ENCODE measurements at regions not wholly inside any gene's neighbourhood (a gene's known extent, or its start where the extent isn't known, plus 50 kb on each side); places are given as distances from the start of the nearest gene placed in this dataset.
"Not testable (repeated sequence)": the region's sequence is repeated elsewhere in the genome, so short reads cannot be mapped to it uniquely, and the experiment has no call there.

DNA sequence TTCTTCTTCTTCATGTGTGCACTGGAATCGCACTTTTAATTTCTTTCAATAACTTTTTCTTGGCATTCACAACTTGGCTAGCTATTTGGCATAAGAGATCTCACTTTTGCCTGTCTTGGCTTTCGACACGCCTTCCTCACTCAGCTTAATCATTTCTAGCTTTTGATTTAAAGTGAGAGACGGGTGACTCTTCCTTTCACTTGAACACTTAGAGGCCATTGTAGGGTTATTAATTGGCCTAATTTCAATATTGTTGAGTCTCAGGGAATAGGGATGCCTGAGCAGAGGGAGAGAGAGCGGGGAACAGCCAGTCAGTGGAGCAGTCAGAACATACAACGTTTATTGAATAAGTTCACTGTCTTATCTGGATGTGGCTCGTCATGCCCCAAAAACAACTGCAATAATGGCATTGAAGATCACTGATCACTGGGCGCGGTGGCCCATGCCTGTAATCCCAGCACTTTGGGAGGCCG, 200.3 kb downstream of the SEC14L1 start:
- DNase-seq (ENCODE audit: low spot score) = no peak

DNA sequence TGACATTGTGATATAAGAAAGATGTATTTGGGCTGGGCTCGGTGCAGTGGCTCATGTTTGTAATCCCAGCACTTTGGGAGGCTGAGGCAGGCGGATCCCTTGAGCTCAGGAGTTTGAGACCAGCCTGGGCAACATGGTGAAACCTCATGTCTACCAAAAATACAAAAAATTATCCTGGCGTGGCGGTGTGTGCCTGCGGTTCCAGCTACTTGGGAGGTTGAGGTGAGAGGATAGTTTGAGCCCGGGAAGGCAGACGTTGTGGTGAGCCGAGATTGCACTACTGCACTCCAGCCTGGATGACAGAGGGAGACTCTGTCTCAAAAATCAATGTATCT, 201.9 kb downstream of the SEC14L1 start:
- not testable (repeated sequence) for DNase-seq (ENCODE audit: low spot score)

DNA sequence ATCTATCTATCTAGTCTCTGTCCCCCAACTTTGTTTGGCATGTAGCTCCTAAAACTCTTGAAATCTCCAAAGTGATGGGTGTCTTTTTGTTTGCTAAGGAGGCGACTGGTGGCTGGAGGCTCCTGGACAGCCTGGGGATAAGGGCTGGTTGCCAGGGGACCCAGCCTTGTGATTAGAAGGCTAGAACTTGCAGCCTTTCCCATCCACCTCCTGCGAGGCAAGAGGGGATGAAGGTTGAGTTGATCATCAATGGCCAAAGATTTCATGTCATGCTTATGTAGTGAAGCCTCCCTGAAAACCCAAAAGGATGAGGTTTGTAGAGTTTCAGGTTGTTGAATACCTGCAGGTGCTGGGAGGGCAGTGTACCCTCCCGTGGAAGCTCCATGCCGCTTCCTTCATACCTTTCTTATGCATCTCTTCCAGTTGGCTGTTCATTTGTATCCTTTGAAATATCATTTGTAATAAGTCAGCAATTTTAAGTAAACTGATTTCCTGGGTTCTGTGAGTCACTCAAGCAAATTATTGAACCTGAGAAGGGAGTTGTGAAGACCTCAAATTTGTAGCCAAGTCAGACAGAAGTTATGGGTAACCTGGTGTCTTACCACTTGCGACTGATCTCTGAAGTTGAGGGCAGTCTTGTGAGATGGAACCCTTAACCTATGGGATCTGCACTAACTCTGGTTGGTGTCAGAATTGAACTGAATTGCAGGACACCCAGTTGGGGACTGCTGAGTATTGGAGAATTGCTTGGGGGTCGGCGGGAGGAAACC, 202.4 kb downstream of the SEC14L1 start:
- no peak for DNase-seq (ENCODE audit: low spot score)

DNA sequence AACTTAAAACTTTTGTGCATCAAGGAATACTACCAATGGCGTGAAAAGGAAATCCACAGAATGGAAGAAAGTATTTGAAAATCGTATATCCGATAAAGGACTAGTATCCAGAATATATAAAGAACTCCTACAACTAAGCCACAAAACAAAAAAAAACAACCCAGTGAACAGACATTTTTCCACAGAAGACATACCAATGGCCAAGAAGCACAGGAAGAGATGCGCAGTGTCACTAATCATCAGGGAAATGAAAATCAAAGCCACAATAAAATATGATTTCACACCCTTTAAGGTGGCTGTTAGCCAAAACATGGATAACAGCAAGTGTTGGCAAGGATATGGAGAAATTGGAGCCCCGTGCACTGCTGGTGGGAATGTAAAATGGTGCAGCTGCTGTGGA, 203.3 kb downstream of the SEC14L1 start:
- no peak for DNase-seq (ENCODE audit: low spot score)

DNA sequence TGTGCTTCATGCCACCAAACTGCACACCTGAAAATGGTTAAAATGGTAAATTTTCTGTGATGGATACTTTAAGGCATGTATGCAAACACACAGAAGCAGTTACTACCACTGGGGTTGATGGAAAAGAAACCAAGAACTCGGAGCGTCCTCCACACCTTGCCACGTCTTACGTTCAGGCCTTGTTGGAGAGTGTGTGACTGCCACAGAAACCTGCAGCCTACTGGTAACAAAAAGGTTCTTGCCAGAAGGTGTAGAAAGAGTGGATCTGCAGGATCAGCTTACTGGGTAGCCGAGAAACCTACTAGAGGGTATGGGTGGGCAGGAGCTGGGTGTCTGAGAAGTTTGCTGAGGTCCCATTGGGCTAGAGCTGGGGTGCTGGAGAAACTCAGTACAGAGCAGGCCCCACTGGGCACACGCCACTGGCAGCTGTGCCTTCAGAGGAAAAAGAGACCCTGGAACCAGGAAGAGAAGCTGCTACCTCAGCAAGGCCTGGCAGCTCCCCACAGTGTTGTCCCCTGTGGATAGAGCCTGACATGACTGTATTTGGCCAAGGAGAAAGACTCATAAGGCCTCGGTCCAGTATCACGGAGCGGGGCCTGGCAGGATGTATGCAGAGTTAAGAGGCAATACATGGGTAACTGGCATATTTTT, 204.6 kb downstream of the SEC14L1 start:
- DNase-seq (ENCODE audit: low spot score) = no peak

DNA sequence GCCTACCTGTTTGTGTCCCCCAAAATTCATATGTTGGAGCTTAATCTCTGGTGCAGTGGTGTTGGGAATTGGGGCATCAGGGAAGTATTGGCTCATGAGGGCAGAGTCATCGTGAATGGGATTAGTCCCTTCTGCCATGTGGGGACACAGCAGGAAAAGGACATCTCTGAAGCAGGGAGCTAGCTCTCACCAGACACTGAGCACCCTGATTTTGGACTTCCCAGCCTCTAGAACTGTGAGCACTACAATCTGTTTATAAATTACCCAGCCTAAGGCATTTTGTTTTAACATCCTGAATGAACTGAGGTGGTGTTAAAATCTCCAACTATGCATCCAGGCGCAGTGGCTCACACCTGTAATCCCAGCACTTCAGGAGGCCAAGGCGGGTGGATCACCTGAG, 206.0 kb downstream of the SEC14L1 start:
- no peak for DNase-seq (ENCODE audit: low spot score)

DNA sequence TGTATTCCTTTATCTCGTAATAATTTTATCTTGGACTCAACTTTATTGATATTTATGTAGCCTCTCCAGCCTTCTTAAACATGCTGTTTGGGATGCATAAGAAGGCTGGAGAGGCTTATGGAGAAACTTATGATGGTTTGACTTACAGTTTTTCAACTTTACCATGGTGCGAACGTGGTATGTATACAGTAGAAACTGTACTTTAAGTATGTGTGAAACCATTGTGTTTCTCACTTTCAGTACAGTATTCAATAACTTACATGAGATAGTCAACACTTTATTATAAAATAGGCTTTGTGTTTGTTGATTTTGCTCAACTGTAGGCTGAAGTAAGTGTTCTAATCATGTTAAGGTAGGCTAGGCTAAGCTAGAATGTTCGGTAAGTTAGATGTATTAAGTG, 206.8 kb downstream of the SEC14L1 start:
- no peak for DNase-seq (ENCODE audit: low spot score)

DNA sequence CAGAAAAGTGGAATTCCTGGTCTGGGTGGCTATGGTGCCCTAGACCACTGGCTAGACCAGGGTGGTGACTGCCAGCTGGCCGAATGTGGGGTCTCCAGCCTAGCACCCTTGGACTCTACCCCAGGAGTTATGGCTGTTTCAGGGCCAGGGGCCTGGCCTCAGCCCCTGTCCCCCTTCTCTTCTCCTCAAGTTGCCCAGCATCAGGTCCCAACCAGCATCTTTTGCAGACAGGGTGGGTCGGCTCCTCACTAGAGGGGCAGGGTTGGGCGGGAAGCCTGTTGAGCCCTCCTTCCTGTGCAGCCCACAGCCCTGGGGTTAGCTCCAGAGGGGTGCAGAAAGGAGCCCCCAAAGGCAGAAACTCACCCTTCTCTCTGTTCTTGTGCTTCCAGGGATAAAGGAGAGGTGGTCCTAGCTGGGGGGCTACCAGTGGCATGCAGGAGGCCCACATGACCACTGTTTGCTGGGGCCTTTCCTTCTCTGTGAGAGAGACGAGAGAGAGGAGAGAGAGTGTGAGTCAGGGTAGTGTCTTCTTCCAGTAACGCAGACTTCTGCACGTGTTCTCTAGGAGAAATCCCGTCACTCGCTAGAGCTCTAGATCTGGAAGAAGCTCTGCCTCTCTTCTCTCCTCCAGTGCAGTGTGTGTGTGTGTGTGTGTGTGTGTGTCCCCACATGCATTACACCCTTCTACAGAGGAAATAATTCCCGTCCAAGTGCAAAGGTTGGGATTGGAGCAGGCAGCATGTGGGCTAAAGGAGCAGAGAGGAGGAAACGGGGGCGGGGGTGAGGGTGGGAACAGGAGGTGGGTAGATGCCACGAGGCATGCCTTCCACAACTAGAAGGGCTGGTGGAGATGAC, 209.4 kb downstream of the SEC14L1 start:
- DNase-seq (ENCODE audit: low spot score) = no peak

DNA sequence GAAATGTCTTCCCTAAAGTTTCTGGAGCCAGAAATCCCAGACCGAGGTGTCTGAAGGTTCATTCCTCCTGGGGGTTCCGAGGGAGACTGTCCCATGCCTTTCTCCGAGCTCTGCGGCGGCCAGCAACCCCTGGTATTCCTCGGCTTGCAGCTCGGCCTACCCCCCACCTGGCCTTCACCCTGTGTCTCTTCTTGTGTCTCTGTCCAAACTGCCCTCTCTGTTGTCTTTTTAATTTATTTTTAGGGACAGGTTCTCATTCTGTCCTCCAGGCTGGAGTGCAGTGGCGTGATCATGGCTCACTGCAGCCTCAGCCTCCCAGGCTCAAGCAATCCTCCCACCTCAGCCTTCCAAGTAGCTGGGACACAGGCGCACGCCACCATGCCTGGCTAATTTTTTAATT, 211.7 kb downstream of the SEC14L1 start:
- DNase-seq (ENCODE audit: low spot score) = no peak

DNA sequence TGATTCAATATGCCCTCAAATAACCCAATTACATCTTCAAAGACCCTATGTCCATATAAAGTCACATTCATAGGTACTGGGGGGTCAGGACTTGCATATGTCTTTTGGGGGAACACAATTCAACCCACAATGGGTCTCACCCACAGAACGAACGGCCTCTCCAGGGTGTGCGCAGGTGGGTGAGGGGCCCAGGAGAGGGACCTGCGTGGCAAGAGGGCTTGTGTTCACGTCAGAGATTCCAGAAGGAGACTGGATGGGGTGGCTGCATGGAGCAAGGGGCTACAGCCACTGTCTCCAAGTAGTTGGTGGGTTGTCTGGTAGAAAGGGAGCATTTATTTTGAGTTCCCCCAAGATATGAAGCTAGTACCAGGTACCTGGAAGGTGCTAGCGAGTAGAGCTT, 212.2 kb downstream of the SEC14L1 start:
- DNase-seq (ENCODE audit: low spot score) = no peak

DNA sequence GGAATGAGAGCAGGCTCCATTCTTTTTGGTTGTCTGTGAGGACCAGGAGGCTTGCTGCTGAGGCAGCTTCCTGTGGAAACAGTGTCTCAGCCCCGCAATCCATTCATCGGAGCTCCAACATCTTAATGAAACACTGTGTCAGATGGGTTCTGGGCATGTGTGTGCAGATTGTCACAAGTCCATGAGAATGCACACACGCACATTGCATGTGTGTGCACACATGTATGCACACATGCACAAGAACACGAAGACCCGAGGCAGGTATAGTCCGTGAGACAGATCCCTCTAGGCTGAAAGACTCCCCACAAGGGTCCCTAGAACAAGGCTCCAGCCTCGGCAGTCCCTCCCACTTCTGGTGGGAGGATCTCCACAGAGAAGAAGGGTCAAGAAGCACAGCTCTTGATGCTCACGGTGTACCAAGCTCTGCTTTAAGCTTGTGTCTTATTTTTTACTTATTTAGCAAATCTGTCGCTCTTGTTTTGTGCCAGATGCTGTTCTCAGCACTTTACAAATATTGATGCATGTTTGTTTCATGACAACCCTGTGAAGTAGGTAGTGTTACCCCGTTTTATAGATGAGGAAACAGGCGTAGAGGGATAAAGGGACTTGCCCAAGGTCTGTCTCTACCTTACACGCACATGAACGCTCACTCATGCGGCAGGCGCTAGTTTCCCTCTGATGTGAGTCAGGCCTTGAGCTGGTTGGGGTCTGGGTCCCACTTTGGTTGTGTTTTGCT, 213.1 kb downstream of the SEC14L1 start:
- no peak for DNase-seq (ENCODE audit: low spot score)

DNA sequence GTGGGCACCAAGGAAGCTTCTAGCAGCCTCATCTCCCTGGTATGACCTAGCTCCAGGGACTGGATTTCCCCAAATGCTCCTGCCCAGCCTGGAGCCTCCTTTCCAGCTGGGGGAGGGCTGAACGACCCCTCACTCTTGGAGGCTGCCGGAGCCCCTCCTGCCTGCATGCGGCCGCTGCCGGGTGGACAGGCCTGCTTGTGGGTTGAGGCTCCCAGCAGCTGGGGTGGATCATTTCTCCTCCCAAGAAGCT, 213.6 kb downstream of the SEC14L1 start:
- DNase-seq (ENCODE audit: low spot score) = no peak

DNA sequence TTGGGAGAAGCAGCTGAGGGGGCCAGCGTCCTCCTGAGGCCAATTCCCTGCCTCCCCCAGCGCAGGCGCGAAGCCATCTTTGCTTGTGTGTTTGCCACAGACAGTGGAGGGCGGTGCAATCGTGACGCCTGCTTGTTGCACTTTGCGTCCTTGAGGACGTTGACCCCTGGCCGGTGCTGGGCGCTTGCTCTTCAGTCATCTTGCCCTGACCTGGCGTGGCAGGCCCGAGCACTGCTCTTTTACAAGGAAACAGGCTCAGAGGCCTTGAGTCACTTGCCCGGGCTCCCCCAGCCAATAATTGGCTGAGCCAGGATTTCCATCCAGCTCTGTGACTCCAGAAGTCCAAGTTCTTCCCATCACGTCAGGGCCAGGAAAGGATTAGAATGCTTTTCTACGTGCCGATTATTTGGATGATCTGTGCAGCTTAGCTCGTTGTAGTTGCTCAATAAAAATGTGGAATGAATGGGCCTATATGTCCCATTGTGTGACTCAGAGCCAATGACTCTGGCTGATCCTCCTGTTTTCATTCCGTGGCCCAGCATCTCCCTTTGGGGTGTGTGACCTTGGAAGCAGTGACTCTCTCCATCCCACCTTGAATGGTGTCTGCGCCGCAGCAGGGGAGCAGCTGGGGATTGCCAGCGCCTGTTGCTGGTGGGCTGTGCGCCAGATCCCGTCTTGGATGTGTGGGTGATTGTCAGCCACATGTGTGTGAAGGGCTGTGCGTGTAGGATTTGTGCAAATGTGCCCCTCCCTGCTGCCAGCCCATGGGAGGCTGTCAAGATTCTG, 214.1 kb downstream of the SEC14L1 start:
- no peak for DNase-seq (ENCODE audit: low spot score)

DNA sequence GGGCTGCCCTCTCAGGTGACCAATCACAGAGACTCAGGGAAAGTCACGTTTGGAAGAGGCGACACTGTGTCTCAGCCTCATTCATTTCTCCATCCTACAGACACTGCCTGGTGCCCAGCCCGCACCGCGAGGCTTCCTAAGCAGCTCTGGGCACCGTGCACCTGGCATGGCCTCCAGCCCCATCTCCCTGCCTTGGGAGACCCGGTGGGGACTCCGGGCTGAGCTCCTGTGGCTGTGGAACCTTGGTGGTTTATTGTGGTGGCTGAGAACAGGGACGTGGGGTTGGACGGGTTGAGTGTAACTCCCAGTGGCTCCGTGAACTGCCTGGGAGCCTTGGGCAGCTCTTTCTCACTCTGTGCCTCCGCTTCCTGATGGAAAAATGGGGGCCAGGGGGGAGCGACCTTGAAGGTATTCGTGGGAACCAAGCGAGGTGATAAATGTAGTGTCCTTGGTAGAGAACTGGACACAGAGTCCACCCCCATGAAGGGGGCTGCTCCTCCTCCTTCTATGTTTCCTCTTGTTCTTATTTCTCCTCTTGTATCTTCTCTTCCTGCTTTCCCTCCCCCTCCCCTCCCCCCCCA, 215.4 kb downstream of the SEC14L1 start:
- DNase-seq (ENCODE audit: low spot score) = no peak

DNA sequence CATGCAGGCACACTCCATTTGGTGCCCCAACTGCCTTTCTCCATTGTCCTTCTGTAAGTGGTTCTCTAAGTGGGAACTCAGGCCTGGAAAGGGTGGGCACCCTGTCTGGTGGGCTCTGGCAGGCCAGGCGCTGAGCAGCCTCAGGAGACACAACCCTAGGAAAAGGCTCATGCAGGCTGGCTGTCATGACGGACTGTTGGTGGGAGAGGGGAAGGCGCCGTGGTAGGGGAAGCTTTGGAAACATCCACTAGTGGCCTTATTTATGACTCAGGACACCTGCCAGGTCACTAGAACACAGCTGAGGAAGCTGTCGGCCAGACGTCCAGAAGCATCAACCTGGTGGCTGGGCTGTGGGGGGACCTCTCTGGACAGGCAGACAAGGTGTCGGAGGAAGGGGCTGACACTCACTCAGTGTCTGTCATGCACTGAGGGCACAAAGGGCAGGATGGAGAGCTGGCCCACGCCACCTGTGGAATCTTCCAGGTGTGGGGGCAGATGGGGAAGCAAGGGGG, 216.0 kb downstream of the SEC14L1 start:
- DNase-seq (ENCODE audit: low spot score) = no peak

DNA sequence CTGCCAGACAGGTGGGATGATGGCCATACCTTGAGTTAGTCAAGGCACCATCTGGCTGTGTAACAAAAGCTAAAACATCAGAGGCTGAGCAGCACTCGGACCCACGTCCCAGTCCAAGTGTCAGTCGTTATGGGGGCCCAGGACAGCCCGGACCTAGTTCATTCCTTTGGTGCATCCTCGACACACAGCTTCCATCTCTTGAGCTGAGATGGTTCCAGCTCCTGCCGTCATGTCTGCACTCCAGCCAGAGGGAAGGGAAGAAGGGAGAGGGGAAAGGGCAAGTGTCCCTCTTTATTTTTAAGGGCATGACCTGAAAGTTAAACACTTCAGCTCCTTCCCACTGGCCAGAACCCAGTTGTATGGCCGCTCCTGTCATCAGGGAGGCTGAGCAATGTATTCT, 218.0 kb downstream of the SEC14L1 start:
- no peak for DNase-seq (ENCODE audit: low spot score)

DNA sequence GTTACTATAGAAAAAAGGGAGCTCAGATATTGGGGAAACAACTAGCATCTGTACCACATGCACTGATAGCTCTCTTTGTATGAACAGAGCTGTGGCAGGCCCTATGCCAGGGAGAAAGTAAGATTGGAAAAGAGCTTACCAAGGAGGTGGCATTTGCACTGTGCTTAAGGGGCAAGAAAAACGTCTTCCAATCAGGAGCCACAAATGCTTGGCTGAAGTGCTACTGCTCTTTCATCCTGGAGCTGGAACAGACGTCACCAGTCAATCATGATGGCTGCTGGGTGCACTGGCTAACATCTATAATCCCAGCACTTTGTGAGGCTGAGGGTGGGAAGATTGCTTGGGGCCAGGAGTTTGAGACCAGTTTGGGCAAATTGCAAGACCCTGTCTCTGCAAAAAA, 218.5 kb downstream of the SEC14L1 start:
- no peak for DNase-seq (ENCODE audit: low spot score)

DNA sequence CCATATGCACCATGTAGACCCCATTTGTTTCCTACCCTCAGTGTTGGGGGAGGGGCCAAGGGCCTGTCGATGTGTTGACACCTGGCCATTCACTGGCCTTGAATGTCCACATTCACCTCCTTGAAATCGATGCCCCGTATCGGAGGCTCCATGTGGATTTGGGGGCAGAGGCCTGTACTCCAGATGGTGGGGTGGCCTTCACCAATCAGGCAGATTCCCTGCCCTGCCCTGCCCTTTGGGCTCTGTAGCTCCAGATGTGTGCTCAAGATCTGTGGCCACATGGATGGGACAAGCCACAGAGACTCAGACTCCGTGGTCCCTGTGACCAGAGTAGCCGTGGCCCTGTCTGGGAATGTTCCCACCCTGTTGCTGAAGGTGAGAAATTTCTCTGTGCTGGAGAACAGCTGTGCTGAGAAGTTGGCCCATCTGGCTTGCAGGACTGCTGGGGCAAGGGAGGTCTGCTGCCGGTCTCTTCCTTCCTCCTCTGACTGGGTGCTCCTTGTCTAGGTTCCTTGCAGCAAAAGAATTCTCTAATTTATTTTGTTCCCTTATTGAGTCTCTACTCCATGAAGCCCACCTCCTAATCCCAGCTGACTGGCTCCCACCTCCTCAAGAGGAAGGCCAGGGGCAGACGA, 221.3 kb downstream of the SEC14L1 start:
- DNase-seq (ENCODE audit: low spot score) = no peak

DNA sequence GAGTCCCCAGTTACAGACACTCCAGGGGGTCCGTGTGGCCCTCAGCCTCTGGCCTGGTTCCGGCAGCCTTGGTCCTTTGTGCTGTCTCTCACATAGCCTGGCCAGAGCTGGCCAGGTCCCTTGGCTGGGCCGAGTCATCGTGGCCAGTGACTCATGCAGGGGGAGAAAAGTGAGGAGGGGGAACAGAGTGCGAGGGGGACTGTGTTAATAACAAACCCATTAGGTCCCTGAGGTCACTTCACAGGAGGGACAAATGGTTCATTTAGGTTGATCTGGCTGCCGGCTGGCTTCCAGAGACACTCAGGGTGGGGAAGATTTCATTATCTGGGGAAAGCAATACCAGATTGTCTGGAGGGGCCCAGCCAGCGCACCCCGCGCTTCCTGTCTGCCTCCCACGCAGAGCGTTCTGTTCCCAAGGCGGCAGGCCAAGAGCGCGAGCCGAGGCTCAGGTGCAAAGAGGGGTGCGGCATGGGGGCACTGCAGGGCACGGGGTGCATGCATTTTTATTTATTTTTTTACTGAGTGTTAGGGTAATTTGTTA, 223.1 kb downstream of the SEC14L1 start:
- DNase-seq (ENCODE audit: low spot score) = no peak

DNA sequence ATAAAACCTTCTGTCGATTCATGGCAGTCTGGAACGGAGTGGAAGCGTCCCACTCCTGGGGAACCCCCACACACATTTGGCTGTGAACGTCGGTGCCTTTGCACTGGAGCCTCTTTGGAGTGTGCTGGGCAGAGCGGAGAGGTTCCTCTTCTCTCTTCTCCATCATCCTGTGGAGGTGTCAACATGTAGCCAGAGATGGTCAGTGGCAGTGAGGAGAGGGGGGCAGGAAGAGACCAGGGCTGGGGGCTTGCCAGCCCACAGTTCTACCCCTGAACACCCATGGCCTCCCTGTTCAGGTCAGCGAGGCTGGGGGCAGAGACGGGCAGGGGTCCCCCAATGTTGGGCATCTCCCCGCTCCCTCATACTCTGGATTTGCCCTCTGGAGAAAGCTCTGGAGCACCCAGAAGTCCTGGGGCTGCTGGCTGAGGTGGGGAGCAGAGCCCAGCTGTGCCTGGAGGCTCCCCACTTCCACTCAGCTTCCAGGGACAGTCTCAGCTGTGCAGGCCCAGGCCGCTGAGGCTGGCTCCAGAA, 223.7 kb downstream of the SEC14L1 start:
- no peak for DNase-seq (ENCODE audit: low spot score)

Data from kidney capillary endothelial cell (primary cell).